ENCODE measurements at regions not wholly inside any gene's neighbourhood (a gene's known extent, or its start where the extent isn't known, plus 50 kb on each side); places are given as distances from the start of the nearest gene placed in this dataset.

DNA sequence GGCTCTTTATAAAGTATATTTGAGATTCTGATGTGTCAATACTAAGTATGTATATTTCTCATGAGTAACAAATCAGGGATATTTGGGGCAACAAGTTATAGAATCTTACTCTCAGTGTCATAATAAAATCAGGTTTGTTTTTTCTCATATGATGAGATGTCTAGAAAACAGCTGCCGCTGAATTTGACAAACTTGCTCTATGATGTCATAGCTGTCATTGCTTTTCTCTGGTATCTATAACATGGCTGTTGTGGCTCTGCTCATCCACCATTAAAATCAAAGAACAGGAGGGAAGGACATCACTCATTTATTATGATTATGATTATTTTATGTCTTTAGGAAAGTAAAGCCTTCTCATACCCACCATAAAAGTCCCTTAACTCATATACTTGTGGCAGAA is 417.2 kb upstream of the LRRTM4 start:
- TF ChIP-seq, protein P1, sequence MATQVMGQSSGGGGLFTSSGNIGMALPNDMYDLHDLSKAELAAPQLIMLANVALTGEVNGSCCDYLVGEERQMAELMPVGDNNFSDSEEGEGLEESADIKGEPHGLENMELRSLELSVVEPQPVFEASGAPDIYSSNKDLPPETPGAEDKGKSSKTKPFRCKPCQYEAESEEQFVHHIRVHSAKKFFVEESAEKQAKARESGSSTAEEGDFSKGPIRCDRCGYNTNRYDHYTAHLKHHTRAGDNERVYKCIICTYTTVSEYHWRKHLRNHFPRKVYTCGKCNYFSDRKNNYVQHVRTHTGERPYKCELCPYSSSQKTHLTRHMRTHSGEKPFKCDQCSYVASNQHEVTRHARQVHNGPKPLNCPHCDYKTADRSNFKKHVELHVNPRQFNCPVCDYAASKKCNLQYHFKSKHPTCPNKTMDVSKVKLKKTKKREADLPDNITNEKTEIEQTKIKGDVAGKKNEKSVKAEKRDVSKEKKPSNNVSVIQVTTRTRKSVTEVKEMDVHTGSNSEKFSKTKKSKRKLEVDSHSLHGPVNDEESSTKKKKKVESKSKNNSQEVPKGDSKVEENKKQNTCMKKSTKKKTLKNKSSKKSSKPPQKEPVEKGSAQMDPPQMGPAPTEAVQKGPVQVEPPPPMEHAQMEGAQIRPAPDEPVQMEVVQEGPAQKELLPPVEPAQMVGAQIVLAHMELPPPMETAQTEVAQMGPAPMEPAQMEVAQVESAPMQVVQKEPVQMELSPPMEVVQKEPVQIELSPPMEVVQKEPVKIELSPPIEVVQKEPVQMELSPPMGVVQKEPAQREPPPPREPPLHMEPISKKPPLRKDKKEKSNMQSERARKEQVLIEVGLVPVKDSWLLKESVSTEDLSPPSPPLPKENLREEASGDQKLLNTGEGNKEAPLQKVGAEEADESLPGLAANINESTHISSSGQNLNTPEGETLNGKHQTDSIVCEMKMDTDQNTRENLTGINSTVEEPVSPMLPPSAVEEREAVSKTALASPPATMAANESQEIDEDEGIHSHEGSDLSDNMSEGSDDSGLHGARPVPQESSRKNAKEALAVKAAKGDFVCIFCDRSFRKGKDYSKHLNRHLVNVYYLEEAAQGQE (IDR thresholded peaks at IDR 0.05; ENCODE audit: insufficient replicate concordance, low read depth): no peak
- TF ChIP-seq, protein P2, sequence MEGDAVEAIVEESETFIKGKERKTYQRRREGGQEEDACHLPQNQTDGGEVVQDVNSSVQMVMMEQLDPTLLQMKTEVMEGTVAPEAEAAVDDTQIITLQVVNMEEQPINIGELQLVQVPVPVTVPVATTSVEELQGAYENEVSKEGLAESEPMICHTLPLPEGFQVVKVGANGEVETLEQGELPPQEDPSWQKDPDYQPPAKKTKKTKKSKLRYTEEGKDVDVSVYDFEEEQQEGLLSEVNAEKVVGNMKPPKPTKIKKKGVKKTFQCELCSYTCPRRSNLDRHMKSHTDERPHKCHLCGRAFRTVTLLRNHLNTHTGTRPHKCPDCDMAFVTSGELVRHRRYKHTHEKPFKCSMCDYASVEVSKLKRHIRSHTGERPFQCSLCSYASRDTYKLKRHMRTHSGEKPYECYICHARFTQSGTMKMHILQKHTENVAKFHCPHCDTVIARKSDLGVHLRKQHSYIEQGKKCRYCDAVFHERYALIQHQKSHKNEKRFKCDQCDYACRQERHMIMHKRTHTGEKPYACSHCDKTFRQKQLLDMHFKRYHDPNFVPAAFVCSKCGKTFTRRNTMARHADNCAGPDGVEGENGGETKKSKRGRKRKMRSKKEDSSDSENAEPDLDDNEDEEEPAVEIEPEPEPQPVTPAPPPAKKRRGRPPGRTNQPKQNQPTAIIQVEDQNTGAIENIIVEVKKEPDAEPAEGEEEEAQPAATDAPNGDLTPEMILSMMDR (IDR thresholded peaks at IDR 0.05; ENCODE audit: insufficient read depth, low read length): no peak
- TF ChIP-seq POLR2AphosphoS5 (IDR thresholded peaks at IDR 0.05; ENCODE audit: low read depth) (no peak), SPI1 (IDR thresholded peaks at IDR 0.05; ENCODE audit: borderline replicate concordance, low read depth) (no peak), GABPA (IDR thresholded peaks at IDR 0.05; ENCODE audit: low read depth) (no peak)
- H3K4me3 ChIP-seq (replicated peaks; ENCODE audit: insufficient read depth, low read length): no peak overlapping the region
- no peaks in the 10 kb centered on the region for H3K27me3 ChIP-seq (ENCODE audit: insufficient read depth, poor library complexity, severe bottlenecking)
- no peak for DNase-seq (ENCODE audit: low read depth in 1 of 2, low spot score in 1 of 2)
- no peak overlapping the region for H3K27ac ChIP-seq (replicated peaks)

DNA sequence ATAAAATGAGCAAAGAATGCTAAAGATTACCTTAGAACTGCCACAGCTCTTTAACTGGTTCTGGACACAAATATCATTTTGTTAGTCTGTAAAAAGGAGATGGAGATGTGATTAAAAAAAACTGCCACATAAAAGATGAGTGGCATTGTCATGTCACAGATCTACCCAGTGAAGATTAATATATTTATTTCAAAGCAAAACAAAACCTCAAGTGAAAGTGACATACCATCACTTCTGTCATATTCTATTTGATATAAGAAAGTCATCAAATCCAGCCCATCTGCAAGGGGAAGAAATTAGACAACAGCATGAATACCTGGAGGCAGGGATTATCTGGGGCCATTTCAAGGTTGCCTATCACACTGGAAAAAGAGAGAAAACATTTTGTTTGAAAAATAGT is 417.6 kb upstream of the LRRTM4 start:
- TF ChIP-seq, protein P2 (IDR thresholded peaks at IDR 0.05; ENCODE audit: insufficient read depth, low read length): no peak
- no peak for TF ChIP-seq POLR2AphosphoS5 (IDR thresholded peaks at IDR 0.05; ENCODE audit: low read depth)
- no peak for TF ChIP-seq SPI1 (IDR thresholded peaks at IDR 0.05; ENCODE audit: borderline replicate concordance, low read depth)
- TF ChIP-seq GABPA (IDR thresholded peaks at IDR 0.05; ENCODE audit: low read depth): no peak
- TF ChIP-seq, protein P1 (IDR thresholded peaks at IDR 0.05; ENCODE audit: insufficient replicate concordance, low read depth): no peak
- H3K4me3 ChIP-seq (replicated peaks; ENCODE audit: insufficient read depth, low read length): no peak overlapping the region
- H3K27me3 ChIP-seq (ENCODE audit: insufficient read depth, poor library complexity, severe bottlenecking): no peaks in the 10 kb centered on the region
- H3K27ac ChIP-seq (replicated peaks): no peak overlapping the region
- DNase-seq (ENCODE audit: low read depth in 1 of 2, low spot score in 1 of 2): no peak

DNA sequence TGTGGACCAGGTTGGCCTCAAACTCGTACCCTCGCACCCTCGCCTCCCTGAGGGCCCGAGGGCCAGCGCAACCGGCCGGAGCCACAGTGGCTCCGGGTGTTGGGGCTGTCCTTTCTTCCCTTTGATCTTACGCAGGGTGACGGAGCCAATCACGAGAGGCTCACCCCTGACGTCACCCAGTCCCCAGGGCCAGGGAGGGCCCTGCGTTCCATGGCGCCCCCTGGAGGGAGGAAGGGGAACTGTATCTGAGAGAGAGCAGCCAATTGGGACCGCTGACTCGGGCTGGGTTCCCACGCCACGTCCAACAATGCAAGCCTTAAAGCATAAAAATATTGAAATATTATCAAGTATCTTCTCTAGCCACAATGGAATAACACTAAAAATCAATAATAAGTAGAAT is 432.8 kb upstream of the LRRTM4 start:
- DNase-seq (ENCODE audit: low read depth in 1 of 2, low spot score in 1 of 2): no peak
- Histone ChIP-seq H3K27ac (replicated peaks) (no peak overlapping the region), H3K27me3 (ENCODE audit: insufficient read depth, poor library complexity, severe bottlenecking) (no peaks in the 10 kb centered on the region), H3K4me3 (replicated peaks; ENCODE audit: insufficient read depth, low read length) (no peak overlapping the region)
- TF ChIP-seq, protein P2 (IDR thresholded peaks at IDR 0.05; ENCODE audit: insufficient read depth, low read length): no peak
- TF ChIP-seq POLR2AphosphoS5 (IDR thresholded peaks at IDR 0.05; ENCODE audit: low read depth) (no peak), GABPA (IDR thresholded peaks at IDR 0.05; ENCODE audit: low read depth) (no peak), SPI1 (IDR thresholded peaks at IDR 0.05; ENCODE audit: borderline replicate concordance, low read depth) (no peak)
- TF ChIP-seq, protein P1 (IDR thresholded peaks at IDR 0.05; ENCODE audit: insufficient replicate concordance, low read depth): no peak
